ENCODE measurements at regions not wholly inside any gene's neighbourhood (a gene's known extent, or its start where the extent isn't known, plus 50 kb on each side); places are given as distances from the start of the nearest gene placed in this dataset.

DNA sequence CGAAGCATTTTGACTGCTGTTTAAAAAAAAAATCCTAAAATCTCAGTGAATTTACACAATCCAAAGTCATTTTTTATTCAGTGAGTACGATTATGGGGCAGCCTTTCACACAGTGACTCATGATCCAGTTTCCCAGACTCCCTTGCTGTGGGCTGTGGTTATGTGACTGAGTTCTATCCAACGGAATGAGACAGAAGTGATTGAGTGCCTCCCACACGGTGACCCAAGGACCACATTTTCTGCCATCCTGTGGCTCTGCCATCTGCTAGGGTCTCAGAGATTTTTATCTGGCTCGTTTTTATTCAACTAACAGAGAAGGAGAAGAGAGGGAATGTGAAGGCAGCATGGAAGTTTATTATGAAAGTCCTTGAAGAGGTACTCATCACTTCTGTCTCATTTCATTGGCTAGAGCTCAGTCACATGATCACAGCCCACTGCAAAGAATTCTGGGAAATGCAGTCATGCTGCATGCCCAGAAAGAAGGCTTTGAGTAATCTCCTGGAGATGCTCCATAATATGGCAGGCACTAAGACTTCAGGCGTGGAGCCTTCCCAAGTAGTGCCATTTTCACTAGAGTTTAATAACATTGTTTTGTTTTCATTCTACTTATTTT lies 999.4 kb downstream of the UQCRFS1 start:
- Histone ChIP-seq H3K27me3 (ENCODE audit: control insufficient read depth, insufficient read depth, low read length) (no peaks in the 10 kb centered on the region), H3K36me3 (ENCODE audit: control insufficient read depth, insufficient read depth, low read length) (no peaks in the 10 kb centered on the region), H3K4me3 (ENCODE audit: low read depth, low read length) (no peak overlapping the region)
- no peak for TF ChIP-seq CTCF (IDR thresholded peaks at IDR 0.05; ENCODE audit: insufficient read depth, low read length, severe bottlenecking)
- DNase-seq (ENCODE audit: low read depth) (no peak), FAIRE-seq (no peak)

DNA sequence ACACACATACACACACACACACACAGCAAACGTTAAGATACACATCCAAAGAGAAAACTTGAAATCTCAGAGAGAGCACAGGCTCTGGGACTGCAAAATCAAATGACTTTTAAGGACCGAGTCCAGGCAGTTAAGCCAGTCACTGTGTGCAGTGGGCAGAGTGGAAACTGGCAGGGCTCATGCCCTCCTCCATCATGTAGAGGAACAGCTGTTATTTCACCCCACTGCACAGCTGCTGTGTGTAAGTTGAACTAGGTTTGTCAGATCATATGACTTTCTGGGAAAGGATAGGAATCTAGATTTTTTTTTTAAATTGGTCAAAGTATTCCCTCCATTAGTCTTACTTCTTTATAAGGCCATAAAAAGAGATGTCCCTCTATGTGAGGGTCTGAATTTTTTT lies 1002.1 kb downstream of the UQCRFS1 start:
- no peaks in the 10 kb centered on the region for H3K27me3 ChIP-seq (ENCODE audit: control insufficient read depth, insufficient read depth, low read length)
- FAIRE-seq (no peak), DNase-seq (ENCODE audit: low read depth) (no peak)
- H3K36me3 ChIP-seq (ENCODE audit: control insufficient read depth, insufficient read depth, low read length): no peaks in the 10 kb centered on the region
- H3K4me3 ChIP-seq (ENCODE audit: low read depth, low read length): no peak overlapping the region
- TF ChIP-seq CTCF (IDR thresholded peaks at IDR 0.05; ENCODE audit: insufficient read depth, low read length, severe bottlenecking): no peak

- FAIRE-seq: no peak
- no peak for TF ChIP-seq CTCF (IDR thresholded peaks at IDR 0.05; ENCODE audit: insufficient read depth, low read length, severe bottlenecking)
- no peak for DNase-seq (ENCODE audit: low read depth)
- no peak overlapping the region for H3K4me3 ChIP-seq (ENCODE audit: low read depth, low read length)
- no peaks in the 10 kb centered on the region for H3K27me3 ChIP-seq (ENCODE audit: control insufficient read depth, insufficient read depth, low read length)
- no peaks in the 10 kb centered on the region for H3K36me3 ChIP-seq (ENCODE audit: control insufficient read depth, insufficient read depth, low read length)
Observed at GRCh38 chr19:28208745-28209144, 1004.2 kb downstream of the UQCRFS1 start.

DNA sequence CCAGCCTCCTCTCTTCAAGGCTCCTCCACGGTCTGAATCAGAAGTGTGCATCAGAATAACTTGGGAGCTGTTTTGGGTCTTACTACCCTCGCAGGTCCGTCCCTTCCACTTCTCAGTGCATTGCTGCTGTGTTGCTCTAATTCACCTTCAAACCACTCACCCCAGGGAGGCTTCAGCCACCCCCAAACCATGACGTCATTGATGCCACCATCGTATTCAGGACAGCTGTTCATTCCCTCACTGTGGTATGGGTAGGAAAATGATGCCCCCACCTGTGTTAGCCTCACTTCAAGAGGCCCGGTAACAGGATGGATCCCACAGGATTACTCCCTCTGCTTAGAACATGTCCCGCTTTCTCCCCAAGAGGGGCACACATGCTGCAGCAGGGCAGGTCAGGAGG lies 1005.7 kb downstream of the UQCRFS1 start:
- no peaks in the 10 kb centered on the region for H3K36me3 ChIP-seq (ENCODE audit: control insufficient read depth, insufficient read depth, low read length)
- FAIRE-seq (peak; percentile 18), DNase-seq (ENCODE audit: low read depth) (no peak)
- TF ChIP-seq CTCF (IDR thresholded peaks at IDR 0.05; ENCODE audit: insufficient read depth, low read length, severe bottlenecking): no peak
- H3K27me3 ChIP-seq (ENCODE audit: control insufficient read depth, insufficient read depth, low read length): no peaks in the 10 kb centered on the region
- H3K4me3 ChIP-seq (ENCODE audit: low read depth, low read length): no peak overlapping the region

GRCh38 chr19:28201462-28201943 lies 1011.4 kb downstream of the UQCRFS1 start:
- H3K27me3 ChIP-seq (ENCODE audit: control insufficient read depth, insufficient read depth, low read length): no peaks in the 10 kb centered on the region
- FAIRE-seq (no peak), DNase-seq (ENCODE audit: low read depth) (no peak)
- H3K36me3 ChIP-seq (ENCODE audit: control insufficient read depth, insufficient read depth, low read length): no peaks in the 10 kb centered on the region
- no peak for TF ChIP-seq CTCF (IDR thresholded peaks at IDR 0.05; ENCODE audit: insufficient read depth, low read length, severe bottlenecking)
- no peak overlapping the region for H3K4me3 ChIP-seq (ENCODE audit: low read depth, low read length)

DNA sequence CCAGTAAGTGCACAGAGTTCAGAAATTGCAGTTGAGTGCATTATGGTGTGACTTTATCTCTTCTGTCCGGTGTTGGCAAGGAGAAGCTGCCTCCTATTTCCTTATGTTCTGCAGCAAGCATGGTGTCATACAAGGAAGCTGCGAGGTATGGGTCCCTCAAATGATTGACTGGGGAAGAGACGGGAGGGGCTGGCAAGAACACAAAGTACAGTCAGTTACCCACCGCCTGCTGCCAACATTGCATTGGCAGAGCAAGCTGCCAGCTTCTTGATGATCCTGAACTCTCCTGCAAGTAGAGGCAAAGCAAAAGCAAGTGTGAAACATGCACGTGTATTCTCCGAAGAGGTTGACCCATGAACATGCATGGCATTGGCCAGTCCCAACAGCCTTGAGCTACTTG lies 1013.6 kb downstream of the UQCRFS1 start:
- no peak for TF ChIP-seq CTCF (IDR thresholded peaks at IDR 0.05; ENCODE audit: insufficient read depth, low read length, severe bottlenecking)
- no peak for DNase-seq (ENCODE audit: low read depth)
- Histone ChIP-seq H3K27me3 (ENCODE audit: control insufficient read depth, insufficient read depth, low read length) (no peaks in the 10 kb centered on the region), H3K36me3 (ENCODE audit: control insufficient read depth, insufficient read depth, low read length) (no peaks in the 10 kb centered on the region), H3K4me3 (ENCODE audit: low read depth, low read length) (no peak overlapping the region)
- no peak for FAIRE-seq

Measured in bronchial epithelial cell (primary cell).